ENCODE measurements at regions not wholly inside any gene's neighbourhood (a gene's known extent, or its start where the extent isn't known, plus 50 kb on each side); places are given as distances from the start of the nearest gene placed in this dataset.
A peak's percentile ranks its signal among the peaks of the same experiment; 100 is the strongest.

- no peak for DNase-seq
These were observed 89.0 kb upstream of the HMCN1 start for GRCh38 chr1:185645162-185645640.

DNA sequence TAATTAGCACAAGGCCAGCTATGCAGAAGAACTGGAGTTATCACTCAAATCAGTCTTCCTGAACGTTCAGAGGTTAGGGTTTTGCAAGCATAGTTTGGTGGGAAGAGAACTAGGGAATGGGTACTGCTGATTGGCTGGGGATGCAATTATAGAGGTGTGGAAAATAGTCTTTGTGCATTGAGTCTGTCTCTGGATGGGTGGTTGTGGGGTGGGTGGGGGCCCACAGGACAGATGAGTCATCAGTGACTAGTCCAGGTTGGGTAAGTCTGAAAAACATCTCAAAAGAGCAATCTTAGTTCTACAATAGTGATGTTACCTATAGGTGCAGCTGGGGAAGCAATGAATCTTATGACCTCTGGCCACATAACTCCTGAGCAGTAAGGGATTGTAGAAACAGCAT, 89.7 kb upstream of the HMCN1 start:
- no peak for DNase-seq

DNA sequence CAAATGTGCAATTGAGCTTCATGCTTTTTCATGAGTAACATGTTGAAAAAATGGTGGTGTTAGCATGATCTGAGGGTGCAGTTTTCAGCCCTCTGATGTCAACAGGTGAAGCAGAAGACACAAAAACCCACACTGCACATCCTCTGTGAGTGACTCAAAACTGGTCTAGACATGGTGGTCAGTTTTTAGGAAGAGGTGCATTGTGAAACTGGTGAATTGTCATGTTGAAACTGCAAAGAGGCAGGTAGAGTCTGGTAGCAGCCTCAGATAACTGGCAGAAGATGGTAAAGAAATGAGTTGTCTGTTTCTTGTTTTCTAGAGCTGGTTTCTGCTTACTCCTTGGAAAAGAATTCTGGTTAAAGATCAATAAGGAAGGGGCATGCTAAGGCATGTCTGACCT, 97.3 kb upstream of the HMCN1 start:
- DNase-seq = no peak

GRCh38 chr1:185634704-185635103, 99.5 kb upstream of the HMCN1 start:
- no peak for DNase-seq

DNA sequence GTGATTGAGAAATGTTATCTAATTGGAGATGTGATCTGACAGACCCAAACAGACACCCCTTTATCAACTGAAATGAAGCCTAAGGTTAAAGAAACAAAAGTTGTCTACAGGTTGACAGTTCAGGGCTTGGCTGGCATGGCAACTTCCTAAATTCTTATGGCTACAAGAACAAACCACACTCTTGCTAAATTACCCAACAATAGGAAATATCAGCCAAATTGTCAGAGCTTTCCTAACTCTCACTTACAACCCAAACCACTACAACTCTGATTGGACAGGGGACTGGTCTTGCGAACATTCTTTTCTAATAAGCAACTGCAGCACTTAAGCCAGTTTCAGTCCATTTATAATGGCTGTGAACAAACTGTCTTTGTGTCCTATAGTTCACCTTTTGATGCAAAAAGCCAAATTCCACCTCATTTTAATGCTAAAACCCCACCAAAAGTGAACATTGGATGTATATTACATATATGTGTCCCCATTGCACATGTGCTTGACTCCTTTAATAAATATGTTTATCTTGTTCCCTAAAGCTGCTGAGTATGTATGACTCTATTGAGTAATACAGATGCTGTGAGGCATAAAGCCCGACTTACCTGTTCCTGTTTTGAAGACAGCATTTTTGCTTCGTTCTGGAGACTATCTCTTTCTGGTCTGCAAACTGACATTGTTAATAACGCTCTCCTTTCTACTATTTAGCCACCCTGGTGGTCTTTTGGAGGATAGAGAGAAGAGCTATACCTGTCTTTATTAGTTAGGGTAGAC, 101.3 kb upstream of the HMCN1 start:
- no peak for DNase-seq

GRCh38 chr1:185631843-185632242, 102.3 kb upstream of the HMCN1 start:
- DNase-seq = no peak

GRCh38 chr1:185627761-185628501, 106.3 kb upstream of the HMCN1 start:
- no peak for DNase-seq

GRCh38 chr1:185627171-185627570, 107.0 kb upstream of the HMCN1 start:
- DNase-seq = no peak

GRCh38 chr1:185626344-185626743, 107.8 kb upstream of the HMCN1 start:
- no peak for DNase-seq

DNA sequence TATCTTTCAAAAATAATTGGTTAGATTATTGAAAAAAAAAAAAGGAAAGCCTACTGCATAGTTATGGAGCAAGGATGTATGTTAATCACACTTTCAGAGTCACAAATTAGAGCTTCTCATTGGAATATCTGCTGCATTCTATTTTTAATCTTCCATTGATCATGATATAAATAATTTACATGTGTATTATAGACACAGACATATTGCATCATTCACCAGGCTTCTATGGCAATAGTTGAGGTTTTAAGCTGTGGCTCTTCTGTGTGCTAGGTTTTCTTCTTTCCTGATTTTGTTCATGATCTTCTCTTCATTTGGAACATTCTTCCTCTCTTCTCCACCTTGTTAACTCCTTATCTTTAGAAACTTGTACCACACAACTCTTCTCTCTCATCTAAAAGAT, 123.2 kb upstream of the HMCN1 start:
- DNase-seq = no peak

- DNase-seq = no peak
These were observed 126.0 kb upstream of the HMCN1 start for GRCh38 chr1:185608177-185608576.

- no peak for DNase-seq
These were observed 131.0 kb upstream of the HMCN1 start for GRCh38 chr1:185603158-185603557.

DNA sequence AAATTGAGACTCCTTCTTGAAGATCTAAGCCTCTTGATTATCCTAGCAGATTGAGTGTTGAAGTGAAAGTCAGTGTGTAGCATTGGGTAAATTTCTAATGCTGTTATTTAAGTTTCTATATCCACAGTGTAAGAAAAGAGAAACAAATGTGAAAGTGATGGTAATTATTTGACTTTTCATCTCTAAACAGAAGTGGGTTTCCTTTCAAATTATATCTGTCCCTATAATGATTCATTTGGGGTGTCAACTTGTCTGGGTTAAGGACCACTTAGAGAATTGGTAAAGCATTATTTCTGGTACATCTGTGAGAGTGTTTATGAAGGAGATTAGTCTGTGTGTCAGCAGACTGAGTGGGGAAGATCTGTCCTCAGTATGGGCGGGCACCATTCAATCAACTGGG, 133.0 kb upstream of the HMCN1 start:
- no peak for DNase-seq

DNA sequence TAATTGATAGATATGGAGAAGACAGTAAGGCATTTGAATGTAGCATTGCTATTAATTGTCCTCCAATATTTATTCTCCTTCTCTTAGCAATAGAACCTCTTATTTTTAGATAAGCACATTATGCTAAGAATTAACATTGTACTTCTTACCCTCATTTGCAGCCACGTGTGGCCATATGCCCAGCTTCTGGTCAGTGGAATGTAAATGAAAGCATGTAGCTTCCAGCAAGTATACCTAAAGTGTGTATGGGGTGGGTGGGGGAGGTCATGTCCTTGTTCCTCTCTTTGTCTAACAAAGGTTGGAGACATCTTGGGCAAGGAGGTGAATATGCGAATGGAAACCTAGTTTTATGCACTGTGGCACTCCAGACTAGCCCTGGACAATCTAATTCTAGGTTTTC, 133.6 kb upstream of the HMCN1 start:
- DNase-seq = no peak

- DNase-seq = no peak
These were observed 135.9 kb upstream of the HMCN1 start for GRCh38 chr1:185598332-185598731.

GRCh38 chr1:185595835-185596667, 138.1 kb upstream of the HMCN1 start:
- peak; percentile 67 for DNase-seq

- no peak for DNase-seq
These were observed 139.3 kb upstream of the HMCN1 start for GRCh38 chr1:185594786-185595410.

DNA sequence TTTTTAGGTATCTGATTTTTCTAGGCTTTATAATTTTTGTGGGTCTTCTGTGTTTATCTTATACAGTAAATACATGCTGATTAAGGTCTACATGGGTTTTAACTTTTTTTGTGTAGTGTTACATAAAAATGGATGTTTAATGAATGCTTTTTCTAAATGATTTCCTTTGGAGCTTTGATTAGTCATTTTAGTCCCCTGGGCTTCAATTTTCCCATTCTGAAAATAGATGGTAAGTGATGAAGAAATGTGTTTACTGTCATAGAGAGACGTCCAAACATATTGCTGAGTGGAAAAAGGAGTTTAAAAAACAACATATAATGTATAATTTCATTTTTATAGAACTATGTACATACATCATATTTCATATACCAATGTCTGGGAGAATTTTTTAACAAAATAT, 140.9 kb upstream of the HMCN1 start:
- no peak for DNase-seq

- DNase-seq = no peak
These were observed 148.4 kb upstream of the HMCN1 start for GRCh38 chr1:185585770-185586169.

DNA sequence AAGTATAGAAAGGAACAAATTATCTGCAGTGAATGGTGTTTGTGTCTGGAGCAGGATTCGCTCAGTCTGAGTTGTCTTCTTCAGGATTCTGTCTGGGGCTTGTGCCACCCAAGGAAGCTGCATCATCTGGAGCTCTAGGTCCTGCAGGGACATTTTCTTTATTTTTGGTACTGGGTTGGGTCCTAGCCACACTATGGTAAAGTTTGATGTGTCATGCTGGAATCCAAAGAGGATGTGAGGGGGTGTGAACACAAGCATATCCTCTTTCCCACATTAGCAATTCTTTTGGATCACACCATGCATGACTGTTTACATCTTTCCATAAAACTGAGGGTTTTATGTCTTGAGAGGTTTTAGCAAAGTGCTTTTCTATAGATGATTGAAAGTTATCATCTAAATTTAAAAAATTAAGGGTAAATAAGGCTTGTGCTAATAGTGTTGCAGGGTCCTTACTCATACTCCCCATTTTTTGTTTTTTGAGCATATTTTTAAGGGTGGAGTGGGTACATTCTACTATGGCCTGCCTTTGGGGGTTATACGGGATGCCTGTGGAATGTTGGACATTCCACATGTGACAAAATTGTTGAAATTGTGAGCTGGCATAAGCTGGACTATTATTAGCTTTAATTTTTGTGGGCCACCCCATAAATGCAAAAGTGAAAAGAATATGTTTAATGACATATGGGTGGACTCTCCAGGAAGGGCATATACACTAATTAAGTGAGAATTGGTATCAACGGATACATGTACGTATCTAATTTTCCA, 152.0 kb upstream of the HMCN1 start:
- DNase-seq = no peak

- DNase-seq = no peak
These were observed 153.2 kb upstream of the HMCN1 start for GRCh38 chr1:185581020-185581419.

DNA sequence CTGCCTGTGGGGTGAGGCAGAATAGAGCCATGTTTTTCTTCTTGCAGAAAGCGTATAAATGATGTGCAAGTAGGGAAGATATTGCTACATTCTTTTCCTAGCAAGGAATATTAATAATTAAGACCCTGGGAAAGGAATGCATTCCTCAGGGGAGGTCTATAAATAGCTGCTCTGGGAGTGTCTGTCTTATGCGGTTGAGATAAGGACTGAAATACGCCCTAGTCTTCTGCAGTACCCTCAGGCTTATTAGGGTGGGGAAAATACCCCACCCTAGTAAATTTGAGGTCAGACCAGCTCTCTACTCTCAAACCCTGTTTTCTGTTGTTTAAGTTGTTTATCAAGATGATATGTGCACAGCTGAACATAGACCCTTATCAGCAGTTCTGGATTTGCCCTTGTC, 155.9 kb upstream of the HMCN1 start:
- no peak for DNase-seq
